Tibial artery (tissue), 4 donors: ENCODE measurements at regions not wholly inside any gene's neighbourhood (a gene's known extent, or its start where the extent isn't known, plus 50 kb on each side); places are given as distances from the start of the nearest gene placed in this dataset.

ENCODE experiments used
- DNase-seq, 2 donors: peaks; one replicate each; pipeline ENCODE4 v3.0.0-alpha.2; 2019
- H3K27ac ChIP-seq, 2 donors: fragments of 200-600 bp; sonication (generic) in 1 of 2; 1 replicate in 1 of 2; 2 replicates in 1 of 2; pipeline ENCODE4 v1.5.1; 2018 to 2019; ENCODE audit warnings: mild to moderate bottlenecking in 1 of 2
- H3K27me3 ChIP-seq, 2 donors: fragments of 200-600 bp; sonication (generic) in 1 of 2; one replicate each; pipeline versions ENCODE4 v1.5.1 to v1.6.0; 2016 to 2019
- H3K36me3 ChIP-seq, 3 donors: fragments of 200-600 bp; sonication (generic) in 2 of 3; one replicate each; pipeline ENCODE4 v1.5.1; 2016 to 2019; ENCODE audit warnings: mild to moderate bottlenecking in 2 of 3
- H3K4me1 ChIP-seq, 4 donors: fragments of 200-600 bp; sonication (generic) in 2 of 4; 1 replicate in 3 of 4; 2 replicates in 1 of 4; pipeline ENCODE4 v1.5.1; 2016 to 2019
- H3K4me3 ChIP-seq, 2 donors: fragments of 200-600 bp; sonication (generic) in 1 of 2; 1 replicate in 1 of 2; 2 replicates in 1 of 2; pipeline ENCODE4 v1.5.1; 2018 to 2019; ENCODE audit warnings: mild to moderate bottlenecking in 2 of 2
- H3K9me3 ChIP-seq, 3 donors: fragments of 200-600 bp; sonication (generic) in 1 of 3; one replicate each; pipeline ENCODE4 v1.5.1; 2016 to 2019
- CTCF ChIP-seq, 2 experiments: fragments of 200-600 bp in 1 of 2; fragments of 450-650 bp in 1 of 2; IDR thresholded peaks; one replicate each; pipeline ENCODE4 v1.5.1; 2017 to 2019; ENCODE audit warnings: antibody characterized with exemption in 2 of 2, mild to moderate bottlenecking in 1 of 2, moderate library complexity in 1 of 2
- intact Hi-C: fragments of 100-400 bp; cut with DNase I; formaldehyde crosslinking; loops from one replicate; pipeline ENCODE4 v1.15.0; 2023; ENCODE audit warnings: low total_unique reads

- no peaks in the 10 kb centered on the region for H3K36me3 ChIP-seq
- intact Hi-C loops, result no loop called here
- no peaks in the 10 kb centered on the region for H3K4me1 ChIP-seq
- no peaks in the 10 kb centered on the region for H3K27me3 ChIP-seq
- no peak overlapping the region for H3K4me3 ChIP-seq
- no peak overlapping the region for H3K27ac ChIP-seq
- H3K9me3 ChIP-seq, result peaks cover 0 to 5% (median 0%) of the 10 kb centered on the region in 3 donors
- TF ChIP-seq CTCF (IDR thresholded peaks at IDR 0.05), result no peak
- DNase-seq, result no peak
These were observed 337.0 kb downstream of the INSC start for GRCh38 chr11:15451713-15452112.

GRCh38 chr11:15453211-15453765 is 338.6 kb downstream of the INSC start:
- no peaks in the 10 kb centered on the region for H3K4me1 ChIP-seq
- no peak for TF ChIP-seq CTCF (IDR thresholded peaks at IDR 0.05)
- peaks cover 0 to 5% (median 0%) of the 10 kb centered on the region in 3 donors for H3K9me3 ChIP-seq
- H3K36me3 ChIP-seq, result no peaks in the 10 kb centered on the region
- H3K27me3 ChIP-seq, result no peaks in the 10 kb centered on the region
- DNase-seq, result no peak
- H3K27ac ChIP-seq, result no peak overlapping the region
- intact Hi-C loops, result no loop called here
- no peak overlapping the region for H3K4me3 ChIP-seq

- intact Hi-C loops, result no loop called here
- H3K36me3 ChIP-seq, result no peaks in the 10 kb centered on the region
These were observed 353.7 kb downstream of the INSC start for GRCh38 chr11:15468466-15468865.

GRCh38 chr11:15471048-15471894 is 356.5 kb downstream of the INSC start:
- DNase-seq, result no peak
- H3K9me3 ChIP-seq, result no peaks in the 10 kb centered on the region
- intact Hi-C loops, result no loop called here
- H3K27me3 ChIP-seq, result no peaks in the 10 kb centered on the region
- H3K27ac ChIP-seq, result no peak overlapping the region
- no peaks in the 10 kb centered on the region for H3K36me3 ChIP-seq
- no peak overlapping the region for H3K4me3 ChIP-seq
- TF ChIP-seq CTCF (IDR thresholded peaks at IDR 0.05), result no peak
- no peaks in the 10 kb centered on the region for H3K4me1 ChIP-seq

More at GRCh38 chr11:15468466-15468865, 353.7 kb downstream of the INSC start:
- Histone ChIP-seq H3K27me3 (no peaks in the 10 kb centered on the region), H3K4me1 (no peaks in the 10 kb centered on the region), H3K9me3 (no peaks in the 10 kb centered on the region), H3K27ac (no peak overlapping the region), H3K4me3 (no peak overlapping the region)
- no peak for DNase-seq
- no peak for TF ChIP-seq CTCF (IDR thresholded peaks at IDR 0.05)

GRCh38 chr11:15471895-15472799 is 357.4 kb downstream of the INSC start:
- DNase-seq, result no peak
- no peaks in the 10 kb centered on the region for H3K27me3 ChIP-seq
- no peak for TF ChIP-seq CTCF (IDR thresholded peaks at IDR 0.05)
- H3K4me1 ChIP-seq, result no peaks in the 10 kb centered on the region
- H3K4me3 ChIP-seq, result no peak overlapping the region
- intact Hi-C loops, result no loop called here
- H3K36me3 ChIP-seq, result no peaks in the 10 kb centered on the region
- no peaks in the 10 kb centered on the region for H3K9me3 ChIP-seq
- H3K27ac ChIP-seq, result no peak overlapping the region
